Activated CD4-positive, alpha-beta memory T cell treated with anti-CD3 and anti-CD28 coated beads, Interleukin-2, amount 10 ng/mL, durations not matched to agents 7 days and 5 days (primary cell): ENCODE measurements at regions not wholly inside any gene's neighbourhood (a gene's known extent, or its start where the extent isn't known, plus 50 kb on each side); places are given as distances from the start of the nearest gene placed in this dataset.
A peak's percentile ranks its signal among the peaks of the same experiment; 100 is the strongest.
"Not testable (repeated sequence)": the region's sequence is repeated elsewhere in the genome, so short reads cannot be mapped to it uniquely, and the experiment has no call there.

Experiments used
- CTCF ChIA-PET: fragments of 350-600 bp; sonication (Branson Sonifier 250); formaldehyde crosslinking; loops from one replicate; lab custom pipeline; 2021; ENCODE audit warnings: antibody characterized with exemption, inconsistent platforms; lab: Charles Lee
- POLR2A ChIA-PET: fragments of 350-600 bp; sonication (Branson Sonifier 250); formaldehyde crosslinking; loops from one replicate; lab custom pipeline; 2021; ENCODE audit warnings: antibody characterized with exemption; lab: Charles Lee
- DNase-seq: peaks from one replicate; pipeline ENCODE4 v3.0.0-alpha.2; 2020
- H3K27ac Mint-ChIP-seq: one replicate; pipeline ENCODE4 v1.8.0; 2021; ENCODE audit warnings: mild to moderate bottlenecking, mixed read lengths
- H3K27me3 Mint-ChIP-seq: one replicate; pipeline ENCODE4 v1.8.0; 2021; ENCODE audit warnings: mixed read lengths
- H3K36me3 Mint-ChIP-seq: one replicate; pipeline ENCODE4 v1.8.0; 2021; ENCODE audit warnings: low read depth, mixed read lengths
- H3K4me1 Mint-ChIP-seq: one replicate; pipeline ENCODE4 v1.8.0; 2021; ENCODE audit warnings: mixed read lengths
- H3K4me3 Mint-ChIP-seq: one replicate; pipeline ENCODE4 v1.8.0; 2021; ENCODE audit warnings: mild to moderate bottlenecking, mixed read lengths
- H3K9me3 Mint-ChIP-seq: one replicate; pipeline ENCODE4 v1.8.0; 2021; ENCODE audit warnings: mixed read lengths

DNA sequence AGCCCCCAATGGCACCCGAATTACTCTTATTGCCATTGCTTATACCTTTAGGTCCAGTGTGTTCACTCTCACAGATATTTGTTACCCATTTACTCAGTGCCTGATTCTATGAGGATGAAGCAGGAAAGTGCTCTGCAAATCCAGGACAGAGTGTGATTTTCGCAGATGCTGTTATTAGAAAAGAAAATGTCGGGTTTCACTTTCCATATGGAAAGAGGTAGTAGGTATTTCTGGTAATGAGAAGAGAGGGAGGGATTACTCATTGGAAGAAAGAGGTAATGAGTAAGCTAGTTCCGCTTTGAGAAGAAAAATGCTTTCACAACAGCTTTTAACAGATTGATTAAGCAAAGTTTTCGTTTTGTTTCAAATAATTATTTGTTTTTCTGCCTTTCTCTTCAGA is 336.3 kb upstream of the CFAP20DC start:
- Mint-ChIP-seq H3K4me3 (peak overlapping the region; percentile 33), H3K27me3 (no peaks in the 10 kb centered on the region), H3K36me3 (peaks cover 10% of the 10 kb centered on the region), H3K9me3 (no peaks in the 10 kb centered on the region), H3K27ac (peak overlapping the region; percentile 90), H3K4me1 (peaks cover 70% of the 10 kb centered on the region)
- no peak for DNase-seq
- ChIA-PET POLR2A (interaction anchor here (0.7 to 2.1 kb wide), 5 partner anchors 39 to 71 kb away, joined by 3 to 11 read pairs (median 4); no protein-coding TSS in a partner anchor), CTCF (interaction anchor here (1.0 kb wide), 1 partner anchor 39 kb away, joined by 3 read pairs; no protein-coding TSS in a partner anchor)

DNA sequence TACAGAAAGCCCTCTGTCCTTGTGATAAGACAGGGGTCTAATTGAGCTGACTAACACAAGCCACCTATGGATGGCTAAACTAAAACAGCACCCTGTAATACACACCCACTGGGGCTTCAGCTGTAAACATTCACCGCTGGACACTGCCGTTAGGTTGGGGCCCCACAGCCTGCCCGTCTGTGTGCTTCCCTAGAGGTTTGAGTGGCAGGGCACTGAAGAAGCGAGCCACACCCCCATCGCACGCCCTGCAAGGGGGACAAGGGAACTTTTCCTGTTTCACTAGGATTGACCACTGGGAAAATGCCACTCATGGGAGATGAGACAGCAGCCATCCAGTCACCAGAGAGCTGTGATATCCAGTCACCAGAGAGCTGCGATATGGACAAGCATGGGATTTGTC is 335.7 kb upstream of the CFAP20DC start:
- no peak for DNase-seq
- POLR2A ChIA-PET: interaction anchor here (2.1 kb wide), 1 partner anchor 39 kb away, joined by 10 read pairs; no protein-coding TSS in a partner anchor
- H3K9me3 Mint-ChIP-seq: no peaks in the 10 kb centered on the region
- no peak overlapping the region for H3K4me3 Mint-ChIP-seq
- no peaks in the 10 kb centered on the region for H3K27me3 Mint-ChIP-seq
- peaks cover 10% of the 10 kb centered on the region for H3K36me3 Mint-ChIP-seq
- CTCF ChIA-PET: no interaction called here
- H3K4me1 Mint-ChIP-seq: peaks cover 70% of the 10 kb centered on the region
- H3K27ac Mint-ChIP-seq: no peak overlapping the region

DNA sequence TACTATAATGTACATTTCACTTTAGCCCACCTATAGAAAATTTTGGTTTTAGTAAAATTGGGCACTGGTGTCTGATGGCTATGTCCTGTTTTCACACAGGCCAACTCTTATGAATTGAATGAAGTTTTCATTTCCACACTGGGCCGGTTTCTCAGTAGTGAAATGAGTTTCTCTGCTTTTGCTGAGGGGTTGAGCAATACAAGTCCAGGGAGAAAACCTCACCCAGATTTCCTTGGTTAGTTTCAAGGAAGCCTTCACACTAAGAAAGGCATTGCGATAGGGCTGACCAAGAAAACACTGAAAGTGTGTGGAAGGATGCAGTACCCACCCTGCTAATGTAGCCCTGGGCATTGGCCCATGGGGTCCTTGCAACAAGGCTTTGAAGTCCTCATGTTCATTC is 331.5 kb upstream of the CFAP20DC start:
- ChIA-PET CTCF (no interaction called here), POLR2A (no interaction called here)
- H3K27ac Mint-ChIP-seq: no peak overlapping the region
- no peaks in the 10 kb centered on the region for H3K27me3 Mint-ChIP-seq
- no peaks in the 10 kb centered on the region for H3K9me3 Mint-ChIP-seq
- peaks cover 11% of the 10 kb centered on the region for H3K36me3 Mint-ChIP-seq
- H3K4me1 Mint-ChIP-seq: peaks cover 37% of the 10 kb centered on the region
- no peak for DNase-seq
- no peak overlapping the region for H3K4me3 Mint-ChIP-seq

- Mint-ChIP-seq H3K9me3 (no peaks in the 10 kb centered on the region), H3K4me1 (peaks cover 29% of the 10 kb centered on the region), H3K27me3 (no peaks in the 10 kb centered on the region), H3K36me3 (peaks cover 10% of the 10 kb centered on the region), H3K27ac (no peak overlapping the region), H3K4me3 (no peak overlapping the region)
- CTCF ChIA-PET: no interaction called here
- POLR2A ChIA-PET: no interaction called here
- no peak for DNase-seq
These were observed 330.3 kb upstream of the CFAP20DC start for GRCh38 chr3:59380146-59380545.

- ChIA-PET POLR2A (no interaction called here), CTCF (no interaction called here)
- H3K27me3 Mint-ChIP-seq: peaks cover 1% of the 10 kb centered on the region
- H3K4me1 Mint-ChIP-seq: peaks cover 5% of the 10 kb centered on the region
- H3K9me3 Mint-ChIP-seq: peaks cover 2% of the 10 kb centered on the region
- peak; percentile 22 for DNase-seq
- H3K36me3 Mint-ChIP-seq: peaks cover 7% of the 10 kb centered on the region
- no peak overlapping the region for H3K27ac Mint-ChIP-seq
- H3K4me3 Mint-ChIP-seq: no peak overlapping the region
These were observed 325.0 kb upstream of the CFAP20DC start for GRCh38 chr3:59374818-59375211.

GRCh38 chr3:59374091-59374817 is 324.4 kb upstream of the CFAP20DC start:
- peaks cover 2% of the 10 kb centered on the region for H3K9me3 Mint-ChIP-seq
- CTCF ChIA-PET: no interaction called here
- H3K27me3 Mint-ChIP-seq: peaks cover 1% of the 10 kb centered on the region
- peaks cover 5% of the 10 kb centered on the region for H3K4me1 Mint-ChIP-seq
- no peak overlapping the region for H3K27ac Mint-ChIP-seq
- peaks cover 7% of the 10 kb centered on the region for H3K36me3 Mint-ChIP-seq
- POLR2A ChIA-PET: no interaction called here
- DNase-seq: no peak
- no peak overlapping the region for H3K4me3 Mint-ChIP-seq

- Mint-ChIP-seq H3K36me3 (peaks cover 7% of the 10 kb centered on the region), H3K9me3 (peaks cover 2% of the 10 kb centered on the region), H3K4me3 (no peak overlapping the region), H3K27me3 (peaks cover 1% of the 10 kb centered on the region), H3K27ac (no peak overlapping the region), H3K4me1 (peaks cover 5% of the 10 kb centered on the region)
- no peak for DNase-seq
- ChIA-PET POLR2A (no interaction called here), CTCF (no interaction called here)
These were observed 322.5 kb upstream of the CFAP20DC start for GRCh38 chr3:59372346-59372745.

DNA sequence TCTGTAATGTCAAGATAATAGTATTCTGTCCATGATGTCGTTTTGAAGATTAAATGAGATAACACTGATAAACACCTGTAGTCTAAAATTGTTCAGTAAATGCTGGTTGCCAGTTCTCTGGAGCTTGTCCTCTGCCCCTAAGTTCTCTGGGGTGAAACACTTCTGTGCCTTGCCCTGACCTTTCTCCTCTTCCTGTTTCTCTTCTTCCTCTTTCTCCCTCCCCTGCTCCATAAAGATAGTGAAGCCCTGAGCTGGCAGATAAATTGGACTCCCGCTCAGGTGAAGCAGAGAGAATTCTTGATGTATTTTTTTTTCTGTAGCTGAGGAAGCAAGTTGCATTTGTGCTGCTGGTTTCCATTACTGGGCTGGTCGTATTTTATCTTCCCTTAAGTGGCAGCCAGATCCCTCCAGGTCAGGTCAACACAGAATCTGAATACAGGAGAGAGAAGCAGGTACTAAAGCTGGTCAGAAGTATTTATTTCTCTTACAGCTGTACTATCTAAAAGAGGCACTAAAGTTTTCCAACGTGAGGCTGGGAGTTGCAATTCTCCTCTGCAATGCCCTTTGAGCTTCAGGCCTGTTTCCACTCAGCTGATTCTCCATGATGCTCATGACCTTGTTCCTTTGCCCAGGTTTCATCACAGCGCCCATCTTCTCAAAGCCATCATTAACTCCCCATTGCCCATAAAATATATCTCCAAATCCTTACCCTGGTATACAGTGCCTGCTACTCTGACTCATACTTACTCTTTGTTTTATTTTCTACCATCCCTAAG is 319.3 kb upstream of the CFAP20DC start:
- ChIA-PET CTCF (no interaction called here), POLR2A (no interaction called here)
- Mint-ChIP-seq H3K27me3 (peaks cover 1% of the 10 kb centered on the region), H3K9me3 (peaks cover 2% of the 10 kb centered on the region), H3K4me3 (no peak overlapping the region), H3K27ac (no peak overlapping the region), H3K4me1 (peaks cover 4% of the 10 kb centered on the region), H3K36me3 (no peaks in the 10 kb centered on the region)
- DNase-seq: no peak

DNA sequence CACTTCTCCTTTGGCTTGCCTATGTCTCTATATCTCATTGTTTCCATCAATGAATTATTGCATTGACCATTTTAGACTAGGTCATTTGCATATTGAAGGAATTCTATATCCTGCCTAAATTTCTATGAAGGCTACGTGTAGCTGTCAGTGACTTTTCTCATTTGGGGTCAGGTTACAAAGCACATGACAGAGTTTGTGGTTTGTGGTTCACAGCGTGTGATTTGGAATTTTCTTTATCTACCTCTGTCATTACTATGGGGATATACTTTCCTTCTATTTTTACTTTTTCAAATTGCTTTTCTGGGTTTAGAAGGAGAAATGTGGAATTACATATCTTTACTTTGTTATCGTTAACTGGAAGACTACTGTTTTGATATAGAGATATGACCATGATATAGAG is 317.3 kb upstream of the CFAP20DC start:
- no peaks in the 10 kb centered on the region for H3K9me3 Mint-ChIP-seq
- H3K4me1 Mint-ChIP-seq: peaks cover 4% of the 10 kb centered on the region
- H3K36me3 Mint-ChIP-seq: no peaks in the 10 kb centered on the region
- POLR2A ChIA-PET: no interaction called here
- CTCF ChIA-PET: no interaction called here
- H3K27ac Mint-ChIP-seq: no peak overlapping the region
- no peak overlapping the region for H3K4me3 Mint-ChIP-seq
- no peak for DNase-seq
- H3K27me3 Mint-ChIP-seq: peaks cover 1% of the 10 kb centered on the region

- peaks cover 4% of the 10 kb centered on the region for H3K4me1 Mint-ChIP-seq
- POLR2A ChIA-PET: no interaction called here
- no peak overlapping the region for H3K4me3 Mint-ChIP-seq
- DNase-seq: no peak
- H3K36me3 Mint-ChIP-seq: no peaks in the 10 kb centered on the region
- CTCF ChIA-PET: no interaction called here
- H3K27me3 Mint-ChIP-seq: no peaks in the 10 kb centered on the region
- H3K9me3 Mint-ChIP-seq: no peaks in the 10 kb centered on the region
- no peak overlapping the region for H3K27ac Mint-ChIP-seq
These were observed 316.4 kb upstream of the CFAP20DC start for GRCh38 chr3:59366218-59366617.

DNA sequence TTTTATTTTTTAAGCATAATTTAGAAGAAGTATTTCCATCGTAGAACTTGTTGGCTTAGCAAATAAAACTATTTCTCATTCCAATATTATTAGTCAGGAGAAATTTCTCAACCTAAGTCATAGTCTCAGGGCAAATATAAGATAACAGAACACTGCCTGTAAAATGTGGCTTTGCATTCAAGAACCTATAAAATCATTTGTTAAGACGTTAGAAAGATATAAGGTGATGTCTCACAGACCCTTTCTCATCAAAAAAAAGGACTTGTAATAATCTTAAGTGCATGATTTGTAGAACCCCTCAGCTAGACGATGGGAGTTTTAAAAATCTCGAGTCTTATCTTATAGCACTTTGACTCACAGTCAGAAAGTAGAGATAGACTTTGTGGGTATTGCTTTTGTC is 314.7 kb upstream of the CFAP20DC start:
- peaks cover 3% of the 10 kb centered on the region for H3K36me3 Mint-ChIP-seq
- DNase-seq: no peak
- no peaks in the 10 kb centered on the region for H3K9me3 Mint-ChIP-seq
- POLR2A ChIA-PET: no interaction called here
- H3K4me3 Mint-ChIP-seq: no peak overlapping the region
- peaks cover 4% of the 10 kb centered on the region for H3K4me1 Mint-ChIP-seq
- H3K27ac Mint-ChIP-seq: no peak overlapping the region
- CTCF ChIA-PET: no interaction called here
- H3K27me3 Mint-ChIP-seq: no peaks in the 10 kb centered on the region

GRCh38 chr3:59360312-59360711 is 310.5 kb upstream of the CFAP20DC start:
- H3K27ac Mint-ChIP-seq, H3K36me3 Mint-ChIP-seq, H3K9me3 Mint-ChIP-seq, H3K27me3 Mint-ChIP-seq, POLR2A ChIA-PET, CTCF ChIA-PET, H3K4me3 Mint-ChIP-seq, H3K4me1 Mint-ChIP-seq, DNase-seq: not testable (repeated sequence)

GRCh38 chr3:59341459-59341858 is 291.6 kb upstream of the CFAP20DC start:
- ChIA-PET CTCF (no interaction called here), POLR2A (no interaction called here)
- DNase-seq: no peak
- no peaks in the 10 kb centered on the region for H3K4me1 Mint-ChIP-seq
- H3K27me3 Mint-ChIP-seq: no peaks in the 10 kb centered on the region
- no peaks in the 10 kb centered on the region for H3K36me3 Mint-ChIP-seq
- no peaks in the 10 kb centered on the region for H3K9me3 Mint-ChIP-seq
- no peak overlapping the region for H3K27ac Mint-ChIP-seq
- H3K4me3 Mint-ChIP-seq: no peak overlapping the region
